NT2/D1 (cell line): ENCODE measurements at regions not wholly inside any gene's neighbourhood (a gene's known extent, or its start where the extent isn't known, plus 50 kb on each side); places are given as distances from the start of the nearest gene placed in this dataset.
"Not testable (repeated sequence)": the region's sequence is repeated elsewhere in the genome, so short reads cannot be mapped to it uniquely, and the experiment has no call there.

Source experiments
- SUZ12 ChIP-seq: IDR thresholded peaks from 2 replicates; pipeline ENCODE4 v1.6.1; 2011; ENCODE audit not compliant: insufficient read length, insufficient read depth; ENCODE audit errors: extremely low read depth
- YY1 ChIP-seq: IDR thresholded peaks from 2 replicates; pipeline ENCODE4 v1.6.1; 2011; ENCODE audit not compliant: insufficient read length, insufficient read depth

GRCh38 chr12:105895197-105895832 is 243.4 kb downstream of the NUAK1 start:
- TF ChIP-seq YY1, SUZ12: not testable (repeated sequence)
